ENCODE measurements at regions not wholly inside any gene's neighbourhood (a gene's known extent, or its start where the extent isn't known, plus 50 kb on each side); places are given as distances from the start of the nearest gene placed in this dataset.

DNA sequence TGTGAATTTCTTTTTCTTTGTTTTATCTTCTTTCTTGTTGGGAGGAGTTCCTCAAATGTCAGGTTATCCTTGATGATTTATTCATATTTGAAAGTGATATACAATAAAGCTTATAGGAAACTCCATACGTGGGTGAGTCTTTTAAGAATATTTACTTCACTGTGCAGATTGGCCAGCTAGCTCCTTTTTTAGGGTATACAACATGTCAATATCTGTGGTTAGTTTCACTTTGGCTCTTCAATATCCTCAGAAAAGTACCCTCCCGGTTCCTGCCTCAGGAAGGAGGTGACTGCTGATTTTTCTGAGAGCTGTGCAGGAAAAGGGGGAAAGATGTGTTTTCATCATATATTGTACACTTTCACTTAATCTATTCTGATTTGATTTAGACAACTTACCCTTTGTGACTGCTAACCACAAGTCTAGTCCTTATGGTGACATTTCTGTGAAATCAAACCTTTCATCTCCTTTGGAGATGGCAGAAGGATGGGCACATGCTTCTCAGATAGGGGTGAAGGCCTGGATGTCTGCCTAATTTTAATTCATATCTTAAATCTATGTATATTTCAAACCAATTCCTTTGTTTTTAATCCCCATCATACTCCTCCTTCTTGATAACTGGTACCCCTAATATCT is 98.2 kb upstream of the NECTIN3 start:
- H3K36me3 ChIP-seq (ENCODE audit: control insufficient read depth in 4 of 4, insufficient read depth in 3 of 4, low read depth in 1 of 4, low read length in 3 of 4), result no peaks in the 10 kb centered on the region
- H3K27ac ChIP-seq (ENCODE audit: low read depth in 1 of 2, low read length in 2 of 2), result no peak overlapping the region
- H3K27me3 ChIP-seq (ENCODE audit: control insufficient read depth in 4 of 4, insufficient read depth in 4 of 4, low read length in 3 of 4), result no peaks in the 10 kb centered on the region
- no peak for TF ChIP-seq RXRA (IDR thresholded peaks at IDR 0.05)
- TF ChIP-seq SP1 (IDR thresholded peaks at IDR 0.05), result no peak
- TF ChIP-seq EGR1 (IDR thresholded peaks at IDR 0.05; ENCODE audit: low read depth in 2 of 2), result no peak
- no peak for TF ChIP-seq YY1 (IDR thresholded peaks at IDR 0.05)
- TF ChIP-seq NR2F2 (IDR thresholded peaks at IDR 0.05), result no peak
- no peak for TF ChIP-seq TAF1 (conservative IDR thresholded peaks at IDR 0.05)
- TF ChIP-seq JUND (IDR thresholded peaks at IDR 0.05), result no peak
- no peak for TF ChIP-seq GABPA (IDR thresholded peaks at IDR 0.05 in 1 of 2, conservative IDR thresholded peaks at IDR 0.05 in 1 of 2)
- TF ChIP-seq HNF4A (conservative IDR thresholded peaks at IDR 0.05), result no peak
- TF ChIP-seq MAX (IDR thresholded peaks at IDR 0.05), result no peak
- TF ChIP-seq RAD21 (IDR thresholded peaks at IDR 0.05), result no peak
- TF ChIP-seq, protein P1, sequence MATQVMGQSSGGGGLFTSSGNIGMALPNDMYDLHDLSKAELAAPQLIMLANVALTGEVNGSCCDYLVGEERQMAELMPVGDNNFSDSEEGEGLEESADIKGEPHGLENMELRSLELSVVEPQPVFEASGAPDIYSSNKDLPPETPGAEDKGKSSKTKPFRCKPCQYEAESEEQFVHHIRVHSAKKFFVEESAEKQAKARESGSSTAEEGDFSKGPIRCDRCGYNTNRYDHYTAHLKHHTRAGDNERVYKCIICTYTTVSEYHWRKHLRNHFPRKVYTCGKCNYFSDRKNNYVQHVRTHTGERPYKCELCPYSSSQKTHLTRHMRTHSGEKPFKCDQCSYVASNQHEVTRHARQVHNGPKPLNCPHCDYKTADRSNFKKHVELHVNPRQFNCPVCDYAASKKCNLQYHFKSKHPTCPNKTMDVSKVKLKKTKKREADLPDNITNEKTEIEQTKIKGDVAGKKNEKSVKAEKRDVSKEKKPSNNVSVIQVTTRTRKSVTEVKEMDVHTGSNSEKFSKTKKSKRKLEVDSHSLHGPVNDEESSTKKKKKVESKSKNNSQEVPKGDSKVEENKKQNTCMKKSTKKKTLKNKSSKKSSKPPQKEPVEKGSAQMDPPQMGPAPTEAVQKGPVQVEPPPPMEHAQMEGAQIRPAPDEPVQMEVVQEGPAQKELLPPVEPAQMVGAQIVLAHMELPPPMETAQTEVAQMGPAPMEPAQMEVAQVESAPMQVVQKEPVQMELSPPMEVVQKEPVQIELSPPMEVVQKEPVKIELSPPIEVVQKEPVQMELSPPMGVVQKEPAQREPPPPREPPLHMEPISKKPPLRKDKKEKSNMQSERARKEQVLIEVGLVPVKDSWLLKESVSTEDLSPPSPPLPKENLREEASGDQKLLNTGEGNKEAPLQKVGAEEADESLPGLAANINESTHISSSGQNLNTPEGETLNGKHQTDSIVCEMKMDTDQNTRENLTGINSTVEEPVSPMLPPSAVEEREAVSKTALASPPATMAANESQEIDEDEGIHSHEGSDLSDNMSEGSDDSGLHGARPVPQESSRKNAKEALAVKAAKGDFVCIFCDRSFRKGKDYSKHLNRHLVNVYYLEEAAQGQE (IDR thresholded peaks at IDR 0.05), result no peak
- TF ChIP-seq FOXA1 (IDR thresholded peaks at IDR 0.05), result no peak
- TF ChIP-seq ZBTB33 (IDR thresholded peaks at IDR 0.05), result no peak
- no peak for TF ChIP-seq FOXA2 (IDR thresholded peaks at IDR 0.05)
- no peak for TF ChIP-seq HNF4G (IDR thresholded peaks at IDR 0.05)
- TF ChIP-seq, protein P2, sequence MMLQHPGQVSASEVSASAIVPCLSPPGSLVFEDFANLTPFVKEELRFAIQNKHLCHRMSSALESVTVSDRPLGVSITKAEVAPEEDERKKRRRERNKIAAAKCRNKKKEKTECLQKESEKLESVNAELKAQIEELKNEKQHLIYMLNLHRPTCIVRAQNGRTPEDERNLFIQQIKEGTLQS (IDR thresholded peaks at IDR 0.05), result no peak
- TF ChIP-seq, protein P3, sequence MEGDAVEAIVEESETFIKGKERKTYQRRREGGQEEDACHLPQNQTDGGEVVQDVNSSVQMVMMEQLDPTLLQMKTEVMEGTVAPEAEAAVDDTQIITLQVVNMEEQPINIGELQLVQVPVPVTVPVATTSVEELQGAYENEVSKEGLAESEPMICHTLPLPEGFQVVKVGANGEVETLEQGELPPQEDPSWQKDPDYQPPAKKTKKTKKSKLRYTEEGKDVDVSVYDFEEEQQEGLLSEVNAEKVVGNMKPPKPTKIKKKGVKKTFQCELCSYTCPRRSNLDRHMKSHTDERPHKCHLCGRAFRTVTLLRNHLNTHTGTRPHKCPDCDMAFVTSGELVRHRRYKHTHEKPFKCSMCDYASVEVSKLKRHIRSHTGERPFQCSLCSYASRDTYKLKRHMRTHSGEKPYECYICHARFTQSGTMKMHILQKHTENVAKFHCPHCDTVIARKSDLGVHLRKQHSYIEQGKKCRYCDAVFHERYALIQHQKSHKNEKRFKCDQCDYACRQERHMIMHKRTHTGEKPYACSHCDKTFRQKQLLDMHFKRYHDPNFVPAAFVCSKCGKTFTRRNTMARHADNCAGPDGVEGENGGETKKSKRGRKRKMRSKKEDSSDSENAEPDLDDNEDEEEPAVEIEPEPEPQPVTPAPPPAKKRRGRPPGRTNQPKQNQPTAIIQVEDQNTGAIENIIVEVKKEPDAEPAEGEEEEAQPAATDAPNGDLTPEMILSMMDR (IDR thresholded peaks at IDR 0.05; ENCODE audit: low read depth, low read length, missing input control), result no peak
- H3K9me3 ChIP-seq (ENCODE audit: control insufficient read depth in 4 of 4, low read length in 3 of 4), result peaks cover 0 to 2% (median 0%) of the 10 kb centered on the region in 4 donors
- H3K4me3 ChIP-seq (ENCODE audit: low read depth in 1 of 3, low read length in 3 of 3), result no peak overlapping the region
- H3K9ac ChIP-seq (ENCODE audit: low read depth in 1 of 2, low read length in 2 of 2), result no peak overlapping the region
- 78% methylated on average over 2 of the region's 2 CpGs for WGBS
- peaks cover 0 to 2% (median 0%) of the 10 kb centered on the region in 4 donors for H3K4me1 ChIP-seq (ENCODE audit: control insufficient read depth in 4 of 4, insufficient read depth in 4 of 4, low read length in 3 of 4)
- DNase-seq (ENCODE audit: low spot score), result no peak
